SK-N-SH (cell line): ENCODE measurements at regions not wholly inside any gene's neighbourhood (a gene's known extent, or its start where the extent isn't known, plus 50 kb on each side); places are given as distances from the start of the nearest gene placed in this dataset.

ENCODE experiments used
- CTCF ChIA-PET: fragments of 300-600, 350-600 bp; formaldehyde crosslinking; extraction: SDS; loops from one replicate; lab custom pipeline; 2021; lab: Yijun Ruan, JAX
- POLR2A ChIA-PET: fragments of 350-600 bp; sonication (Branson Sonifier 250); formaldehyde crosslinking; extraction: SDS; loops from one replicate; lab custom pipeline; 2020; ENCODE audit warnings: antibody characterized with exemption, inconsistent platforms; lab: Yijun Ruan, JAX
- DNase-seq: peaks from one replicate; pipeline ENCODE4 v3.0.0; 2012
- H2AFZ ChIP-seq: fragments of 200-600 bp; sonication (generic); 2 replicates; pipeline ENCODE4 v1.8.1; 2016; ENCODE audit warnings: antibody characterized with exemption, mild to moderate bottlenecking, low read depth
- H3F3A ChIP-seq: fragments of 200-600 bp; sonication (generic); replicated peaks from 2 replicates; pipeline ENCODE3; 2016; ENCODE audit warnings: antibody characterized with exemption, mild to moderate bottlenecking; ENCODE audit not compliant: insufficient read depth
- H3K27ac ChIP-seq, 2 experiments: fragments of 200-500 bp in 1 of 2; fragments of 200-600 bp in 1 of 2; sonication (Bioruptor generic) in 1 of 2; sonication (generic), shearing (Covaris generic) in 1 of 2; 2 replicates each; pipeline versions ENCODE4 v1.5.1 to v1.6.1; 2014 to 2016; ENCODE audit warnings: low read depth in 2 of 2, inconsistent platforms in 1 of 2, low read length in 1 of 2, mild to moderate bottlenecking in 1 of 2, mixed read lengths in 1 of 2
- H3K27me3 ChIP-seq: fragments of 200-600 bp; sonication (generic), shearing (Covaris generic); 2 replicates; pipeline ENCODE4 v1.6.1; 2016; ENCODE audit warnings: mixed run types; ENCODE audit not compliant: insufficient read depth
- H3K36me3 ChIP-seq, 2 experiments: fragments of 200-500 bp in 1 of 2; fragments of 200-600 bp in 1 of 2; sonication (Bioruptor generic) in 1 of 2; sonication (generic) in 1 of 2; replicated peaks in 1 of 2; 2 replicates each; pipeline versions ENCODE3 to v1.5.1; 2014 to 2016; ENCODE audit warnings: low read length in 1 of 2, mild to moderate bottlenecking in 1 of 2; ENCODE audit not compliant: insufficient read depth in 2 of 2, control insufficient read depth in 1 of 2
- H3K4me1 ChIP-seq, 2 experiments: fragments of 200-500 bp in 1 of 2; fragments of 200-600 bp in 1 of 2; sonication (Bioruptor generic) in 1 of 2; sonication (generic), shearing (Covaris generic) in 1 of 2; 2 replicates each; pipeline versions ENCODE4 v1.5.1 to v1.6.1; 2014 to 2016; ENCODE audit warnings: low read depth in 1 of 2, low read length in 1 of 2, mixed run types in 1 of 2; ENCODE audit not compliant: insufficient read depth in 2 of 2, control insufficient read depth in 1 of 2
- H3K4me2 ChIP-seq: fragments of 200-600 bp; sonication (generic), shearing (Covaris generic); 2 replicates; pipeline ENCODE4 v1.6.1; 2017; ENCODE audit warnings: mixed run types
- H3K4me3 ChIP-seq, 2 experiments: fragments of 200-500 bp in 1 of 2; fragments of 200-600 bp in 1 of 2; sonication (Bioruptor generic) in 1 of 2; sonication (generic), shearing (Covaris generic) in 1 of 2; 2 replicates each; pipeline versions ENCODE4 v1.5.1 to v1.8.1; 2014 to 2016; ENCODE audit warnings: low read depth in 2 of 2, inconsistent platforms in 1 of 2, low read length in 1 of 2, mild to moderate bottlenecking in 1 of 2, mixed read lengths in 1 of 2, moderate library complexity in 1 of 2
- H3K79me2 ChIP-seq: fragments of 200-600 bp; sonication (generic); 2 replicates; pipeline ENCODE4 v1.8.1; 2017; ENCODE audit warnings: mild to moderate bottlenecking; ENCODE audit not compliant: insufficient read depth
- H3K9ac ChIP-seq: fragments of 200-600 bp; sonication (generic); 2 replicates; pipeline ENCODE4 v1.6.1; 2017; ENCODE audit warnings: mixed run types
- H3K9me2 ChIP-seq: fragments of 200-600 bp; sonication (generic); 2 replicates; pipeline ENCODE4 v1.6.1; 2017; ENCODE audit warnings: mixed run types
- H3K9me3 ChIP-seq: fragments of 200-600 bp; sonication (generic); 2 replicates; pipeline ENCODE4 v1.6.1; 2017; ENCODE audit warnings: mixed run types, mild to moderate bottlenecking, moderate library complexity
- H4K20me1 ChIP-seq: fragments of 200-600 bp; sonication (generic); 2 replicates; pipeline ENCODE4 v1.6.1; 2017; ENCODE audit warnings: mild to moderate bottlenecking, mixed run types; ENCODE audit not compliant: insufficient read depth
- CHD2 ChIP-seq: fragments of 150-350 bp; IDR thresholded peaks from 2 replicates; pipeline ENCODE4 v1.6.1; 2018; ENCODE audit warnings: low read length; ENCODE audit not compliant: partially characterized antibody
- ELF1 ChIP-seq: IDR thresholded peaks from 2 replicates; pipeline ENCODE4 v1.4.0; 2012
- FOXM1 ChIP-seq: IDR thresholded peaks from 2 replicates; pipeline ENCODE4 v1.4.0; 2012; ENCODE audit warnings: low read depth, mild to moderate bottlenecking
- NFIC ChIP-seq: IDR thresholded peaks from 2 replicates; pipeline ENCODE4 v1.4.0; 2012; ENCODE audit warnings: borderline replicate concordance
- POLR2AphosphoS5 ChIP-seq: IDR thresholded peaks from 2 replicates; pipeline ENCODE4 v1.6.1; 2012; ENCODE audit warnings: low read depth, low read length
- RFX5 ChIP-seq: IDR thresholded peaks from 2 replicates; pipeline ENCODE4 v1.6.1; 2012; ENCODE audit warnings: mild to moderate bottlenecking, improper control_type of control experiment, low read length
- SMC3 ChIP-seq: IDR thresholded peaks from 2 replicates; pipeline ENCODE4 v1.6.1; 2012; ENCODE audit warnings: low read depth, low read length, improper control_type of control experiment
- TAF1 ChIP-seq: IDR thresholded peaks from 2 replicates; pipeline ENCODE4 v1.6.1; 2012; ENCODE audit warnings: low read depth, mild to moderate bottlenecking, low read length, moderate library complexity, borderline replicate concordance
- TCF12 ChIP-seq: IDR thresholded peaks from 2 replicates; pipeline ENCODE4 v1.4.0; 2012
- WGBS: methylation state at CpG from one replicate; pipeline ENCODE4 v1.1.6; 2017; ENCODE audit warnings: low lambda C conversion rate; 5-methylcytosine and 5-hydroxymethylcytosine counted together

- H3K9me2 ChIP-seq = no peaks in the 10 kb centered on the region
- H3K9me3 ChIP-seq = no peaks in the 10 kb centered on the region
- DNase-seq = no peak
- 89% methylated on average over 3 of the region's 3 CpGs for WGBS
- H3K9ac ChIP-seq = no peak overlapping the region
- peaks cover 16 to 17% of the 10 kb centered on the region in 2 experiments for H3K36me3 ChIP-seq
- H2AFZ ChIP-seq = no peak overlapping the region
- H3K4me3 ChIP-seq = no peak overlapping the region
- TF ChIP-seq ELF1 (no peak), FOXM1 (no peak), NFIC (no peak), TAF1 (no peak), POLR2AphosphoS5 (no peak)
- peaks cover 14 to 32% of the 10 kb centered on the region in 2 experiments for H3K4me1 ChIP-seq
- ChIA-PET CTCF (interaction anchor here (1.7 kb wide), 1 partner anchor 25 kb away, joined by 9 read pairs; no protein-coding TSS in a partner anchor), POLR2A (no interaction called here)
- no peak overlapping the region for H3K27ac ChIP-seq
- H3K4me2 ChIP-seq = no peak overlapping the region
- H3K79me2 ChIP-seq = no peaks in the 10 kb centered on the region
- H3K27me3 ChIP-seq = no peaks in the 10 kb centered on the region
- H3F3A ChIP-seq = peaks cover 9% of the 10 kb centered on the region
- no peaks in the 10 kb centered on the region for H4K20me1 ChIP-seq
These were observed 203.8 kb upstream of the RGS6 start for GRCh38 chr14:71728386-71728785.

- ChIA-PET POLR2A (no interaction called here), CTCF (interaction anchor here (1.7 kb wide), 1 partner anchor 23 kb away, joined by 9 read pairs; no protein-coding TSS in a partner anchor)
- Histone ChIP-seq H3K36me3 (peaks cover 17 to 20% of the 10 kb centered on the region in 2 experiments), H3F3A (peaks cover 9% of the 10 kb centered on the region), H2AFZ (no peak overlapping the region), H3K79me2 (no peaks in the 10 kb centered on the region), H3K9ac (no peak overlapping the region), H3K9me3 (no peaks in the 10 kb centered on the region), H3K4me1 (peaks cover 14 to 35% of the 10 kb centered on the region in 2 experiments), H3K27ac (no peak overlapping the region), H3K4me3 (no peak overlapping the region), H3K27me3 (no peaks in the 10 kb centered on the region), H4K20me1 (no peaks in the 10 kb centered on the region), H3K9me2 (no peaks in the 10 kb centered on the region), H3K4me2 (no peak overlapping the region)
- no peak for DNase-seq
- 90% methylated on average over 3 of the region's 3 CpGs for WGBS
- no peak for TF ChIP-seq SMC3
- TF ChIP-seq CHD2 = no peak
- TF ChIP-seq RFX5 = no peak
- TF ChIP-seq TCF12 = no peak
These were observed 202.6 kb upstream of the RGS6 start for GRCh38 chr14:71729596-71729995.

- Histone ChIP-seq H2AFZ (no peak overlapping the region), H3K4me1 (peaks cover 13 to 32% of the 10 kb centered on the region in 2 experiments), H3K9me3 (no peaks in the 10 kb centered on the region), H3K4me2 (no peak overlapping the region), H3F3A (peaks cover 7% of the 10 kb centered on the region), H4K20me1 (no peaks in the 10 kb centered on the region), H3K27me3 (no peaks in the 10 kb centered on the region), H3K9me2 (no peaks in the 10 kb centered on the region), H3K79me2 (no peaks in the 10 kb centered on the region), H3K27ac (no peak overlapping the region), H3K36me3 (peaks cover 14 to 27% of the 10 kb centered on the region in 2 experiments), H3K9ac (no peak overlapping the region), H3K4me3 (no peak overlapping the region)
- ChIA-PET POLR2A (no interaction called here), CTCF (interaction anchor here (0.8 to 1.2 kb wide), 2 partner anchors 22 to 24 kb away, joined by 3 read pairs; no protein-coding TSS in a partner anchor)
- no peak for DNase-seq
- no peak for TF ChIP-seq POLR2AphosphoS5
- WGBS = 100% methylated on average over 1 of the region's 1 CpG
These were observed 201.8 kb upstream of the RGS6 start for GRCh38 chr14:71730471-71730870.
